WERI-Rb-1 (cell line): ENCODE measurements at regions not wholly inside any gene's neighbourhood (a gene's known extent, or its start where the extent isn't known, plus 50 kb on each side); places are given as distances from the start of the nearest gene placed in this dataset.
A peak's percentile ranks its signal among the peaks of the same experiment; 100 is the strongest.

Experiments
- DNase-seq: peaks from one replicate; pipeline ENCODE4 v3.0.0-alpha.2; 2020
- H3K27ac ChIP-seq: fragments of 250-450 bp; sonication (Bioruptor Pico); 2 replicates; pipeline ENCODE4 v1.5.1; 2020; ENCODE audit warnings: mild to moderate bottlenecking, moderate library complexity
- H3K27me3 ChIP-seq: fragments of 250-450 bp; sonication (Bioruptor Pico); 2 replicates; pipeline ENCODE4 v1.5.1; 2021; ENCODE audit warnings: mild to moderate bottlenecking, low read depth, moderate library complexity; ENCODE audit not compliant: insufficient read depth, severe bottlenecking
- H3K36me3 ChIP-seq: fragments of 250-450 bp; sonication (Bioruptor Pico); 2 replicates; pipeline ENCODE4 v1.5.1; 2020; ENCODE audit warnings: mild to moderate bottlenecking, moderate library complexity
- H3K4me3 ChIP-seq: 2 replicates; pipeline ENCODE4 v1.5.1; 2011; ENCODE audit warnings: low read depth, mild to moderate bottlenecking, control low read depth, low read length
- H3K9me3 ChIP-seq: fragments of 250-450 bp; sonication (Bioruptor Pico); 2 replicates; pipeline ENCODE4 v1.5.1; 2021; ENCODE audit warnings: mild to moderate bottlenecking, moderate library complexity; ENCODE audit not compliant: severe bottlenecking
- CTCF ChIP-seq: IDR thresholded peaks from 2 replicates; pipeline ENCODE4 v1.5.1; 2011; ENCODE audit warnings: low read depth, mild to moderate bottlenecking, control low read depth, inconsistent platforms, low read length

GRCh38 chr22:44586999-44587736, 89.1 kb upstream of the RTL6 start:
- no peak for TF ChIP-seq CTCF

GRCh38 chr22:44586351-44586990, 88.4 kb upstream of the RTL6 start:
- TF ChIP-seq CTCF = no peak
- no peak overlapping the region for H3K4me3 ChIP-seq
- no peaks in the 10 kb centered on the region for H3K27me3 ChIP-seq
- no peaks in the 10 kb centered on the region for H3K36me3 ChIP-seq
- H3K9me3 ChIP-seq = peaks cover 5% of the 10 kb centered on the region
- no peak overlapping the region for H3K27ac ChIP-seq
- no peak for DNase-seq

More at GRCh38 chr22:44586999-44587736, 89.1 kb upstream of the RTL6 start:
- Histone ChIP-seq H3K27me3 (no peaks in the 10 kb centered on the region), H3K4me3 (no peak overlapping the region), H3K27ac (no peak overlapping the region), H3K36me3 (no peaks in the 10 kb centered on the region), H3K9me3 (peaks cover 5% of the 10 kb centered on the region)
- no peak for DNase-seq

GRCh38 chr22:44585559-44586350, 87.7 kb upstream of the RTL6 start:
- Histone ChIP-seq H3K36me3 (no peaks in the 10 kb centered on the region), H3K9me3 (no peaks in the 10 kb centered on the region), H3K27me3 (no peaks in the 10 kb centered on the region), H3K4me3 (no peak overlapping the region), H3K27ac (no peak overlapping the region)
- no peak for DNase-seq
- no peak for TF ChIP-seq CTCF

GRCh38 chr22:44584256-44584902, 86.3 kb upstream of the RTL6 start:
- TF ChIP-seq CTCF = no peak
- Histone ChIP-seq H3K36me3 (no peaks in the 10 kb centered on the region), H3K27ac (no peak overlapping the region), H3K4me3 (no peak overlapping the region), H3K27me3 (no peaks in the 10 kb centered on the region), H3K9me3 (no peaks in the 10 kb centered on the region)
- no peak for DNase-seq

- no peaks in the 10 kb centered on the region for H3K36me3 ChIP-seq
- peak; percentile 26; the same call in 1 of the 2 replicates for TF ChIP-seq CTCF
- H3K27ac ChIP-seq = no peak overlapping the region
- no peak overlapping the region for H3K4me3 ChIP-seq
- DNase-seq = no peak
- no peaks in the 10 kb centered on the region for H3K27me3 ChIP-seq
- no peaks in the 10 kb centered on the region for H3K9me3 ChIP-seq
Measured at GRCh38 chr22:44583854-44584253, 85.8 kb upstream of the RTL6 start.
